NT2/D1 (cell line): ENCODE measurements at regions not wholly inside any gene's neighbourhood (a gene's known extent, or its start where the extent isn't known, plus 50 kb on each side); places are given as distances from the start of the nearest gene placed in this dataset.

ENCODE experiments used
- YY1 ChIP-seq: IDR thresholded peaks from 2 replicates; pipeline ENCODE4 v1.6.1; 2011; ENCODE audit not compliant: insufficient read length, insufficient read depth
- ZNF274 ChIP-seq: IDR thresholded peaks from 2 replicates; pipeline ENCODE4 v1.6.1; 2011; ENCODE audit warnings: mild to moderate bottlenecking, low read depth, low read length

GRCh38 chr9:16258191-16258590 is 612.3 kb downstream of the BNC2 start:
- TF ChIP-seq YY1, result no peak
- TF ChIP-seq ZNF274, result no peak
